Mammary epithelial cell (primary cell): ENCODE measurements at regions not wholly inside any gene's neighbourhood (a gene's known extent, or its start where the extent isn't known, plus 50 kb on each side); places are given as distances from the start of the nearest gene placed in this dataset.

Experiments used
- EZH2 ChIP-seq: IDR thresholded peaks from 2 replicates; pipeline ENCODE4 v1.6.1; 2012; ENCODE audit warnings: low read length, inconsistent platforms, borderline replicate concordance
- TF ChIP-seq, protein P1 (sequence below), 2 donors: IDR thresholded peaks in 1 of 2; conservative IDR thresholded peaks in 1 of 2; 2 replicates each; pipeline ENCODE4 v1.5.1; 2011 to 2012; ENCODE audit warnings: inconsistent platforms in 2 of 2, low read length in 2 of 2, mild to moderate bottlenecking in 2 of 2, control low read depth in 1 of 2, low read depth in 1 of 2; ENCODE audit not compliant: insufficient read depth in 1 of 2; ENCODE audit errors: extremely low read depth in 1 of 2

DNA sequence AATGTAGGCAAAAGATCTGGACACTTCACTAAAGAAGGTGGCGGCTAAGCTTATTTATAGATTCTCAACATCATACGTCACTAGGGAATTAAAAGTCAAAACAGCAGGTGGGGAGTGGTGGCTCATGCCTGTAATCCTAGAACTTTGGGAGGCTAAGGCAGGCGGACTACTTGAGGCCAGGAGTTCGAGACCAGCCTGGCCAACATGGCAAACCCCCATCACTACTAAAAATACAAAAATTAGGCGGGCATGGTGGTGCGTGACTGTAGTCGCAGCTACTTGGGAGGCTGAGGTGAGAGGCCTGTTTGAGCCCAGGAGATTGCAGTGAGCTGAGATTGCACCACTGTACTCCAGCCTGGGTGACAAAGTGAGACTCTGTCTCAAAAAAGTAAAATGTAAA, 74.6 kb downstream of the GPX5 start:
- TF ChIP-seq, protein P1, sequence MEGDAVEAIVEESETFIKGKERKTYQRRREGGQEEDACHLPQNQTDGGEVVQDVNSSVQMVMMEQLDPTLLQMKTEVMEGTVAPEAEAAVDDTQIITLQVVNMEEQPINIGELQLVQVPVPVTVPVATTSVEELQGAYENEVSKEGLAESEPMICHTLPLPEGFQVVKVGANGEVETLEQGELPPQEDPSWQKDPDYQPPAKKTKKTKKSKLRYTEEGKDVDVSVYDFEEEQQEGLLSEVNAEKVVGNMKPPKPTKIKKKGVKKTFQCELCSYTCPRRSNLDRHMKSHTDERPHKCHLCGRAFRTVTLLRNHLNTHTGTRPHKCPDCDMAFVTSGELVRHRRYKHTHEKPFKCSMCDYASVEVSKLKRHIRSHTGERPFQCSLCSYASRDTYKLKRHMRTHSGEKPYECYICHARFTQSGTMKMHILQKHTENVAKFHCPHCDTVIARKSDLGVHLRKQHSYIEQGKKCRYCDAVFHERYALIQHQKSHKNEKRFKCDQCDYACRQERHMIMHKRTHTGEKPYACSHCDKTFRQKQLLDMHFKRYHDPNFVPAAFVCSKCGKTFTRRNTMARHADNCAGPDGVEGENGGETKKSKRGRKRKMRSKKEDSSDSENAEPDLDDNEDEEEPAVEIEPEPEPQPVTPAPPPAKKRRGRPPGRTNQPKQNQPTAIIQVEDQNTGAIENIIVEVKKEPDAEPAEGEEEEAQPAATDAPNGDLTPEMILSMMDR (conservative IDR thresholded peaks at IDR 0.05 in 1 of 2, IDR thresholded peaks at IDR 0.05 in 1 of 2; ENCODE audit: extremely low read depth in 1 of 2, insufficient read depth in 1 of 2, low read depth in 1 of 2, low read length in 2 of 2) = no peak
- TF ChIP-seq EZH2 = no peak
